Left lung (tissue), 4 donors: ENCODE measurements at regions not wholly inside any gene's neighbourhood (a gene's known extent, or its start where the extent isn't known, plus 50 kb on each side); places are given as distances from the start of the nearest gene placed in this dataset.
A peak's percentile ranks its signal among the peaks of the same experiment; 100 is the strongest.

Experiments
- ATAC-seq: fragments of 200-7000 bp; cut with Tn5 transposase; one replicate; pipeline ENCODE4 v1.9.1; 2020; ENCODE audit warnings: moderate library complexity
- DNase-seq, 4 donors: peaks; one replicate each; pipeline ENCODE4 v3.0.0-alpha.2; 2013 to 2020
- H3K27ac ChIP-seq, 2 donors: fragments of 200-600 bp; sonication (generic) in 1 of 2; one replicate each; pipeline versions ENCODE4 v1.5.0 to v1.8.0; 2020 to 2021
- H3K27me3 ChIP-seq, 2 donors: fragments of 200-600 bp; sonication (generic) in 1 of 2; one replicate each; pipeline versions ENCODE4 v1.5.0 to v1.8.0; 2020 to 2021
- H3K36me3 ChIP-seq, 2 donors: fragments of 200-600 bp; sonication (generic) in 1 of 2; one replicate each; pipeline versions ENCODE4 v1.5.0 to v1.8.0; 2020 to 2021
- H3K4me1 ChIP-seq, 2 donors: fragments of 200-600 bp; one replicate each; pipeline ENCODE4 v1.8.0; 2021
- H3K4me3 ChIP-seq, 2 donors: fragments of 200-600 bp; sonication (generic) in 1 of 2; one replicate each; pipeline versions ENCODE4 v1.5.0 to v1.8.0; 2020 to 2021; ENCODE audit warnings: mild to moderate bottlenecking in 1 of 2
- H3K9me3 ChIP-seq, 2 donors: fragments of 200-600 bp; sonication (generic) in 1 of 2; one replicate each; pipeline versions ENCODE4 v1.5.0 to v1.8.0; 2020 to 2021
- CTCF ChIP-seq, 2 donors: fragments of 200-600 bp; sonication (generic) in 1 of 2; IDR thresholded peaks; one replicate each; pipeline versions ENCODE4 v1.5.0 to v1.8.0; 2021; ENCODE audit warnings: antibody characterized with exemption in 2 of 2
- intact Hi-C, 2 donors: fragments of 100-400 bp; cut with DNase I; formaldehyde crosslinking; loops; one replicate each; pipeline versions ENCODE4 v1.11.2 to v1.14.2; 2022
- donor health status: DM: no; HTN: yes; CAD: no.
- donor health status: DM: no; HTN: no; CAD: no.

GRCh38 chr1:218679391-218679790, 334.3 kb downstream of the TGFB2 start:
- H3K36me3 ChIP-seq = no peaks in the 10 kb centered on the region
- no peaks in the 10 kb centered on the region for H3K4me1 ChIP-seq
- intact Hi-C loops = no loop called here
- H3K9me3 ChIP-seq = peaks cover 0 to 2% of the 10 kb centered on the region in 2 donors
- DNase-seq (no peak), ATAC-seq (no peak)
- no peak for TF ChIP-seq CTCF (IDR thresholded peaks at IDR 0.05)
- no peak overlapping the region for H3K4me3 ChIP-seq
- no peak overlapping the region for H3K27ac ChIP-seq
- no peaks in the 10 kb centered on the region for H3K27me3 ChIP-seq

DNA sequence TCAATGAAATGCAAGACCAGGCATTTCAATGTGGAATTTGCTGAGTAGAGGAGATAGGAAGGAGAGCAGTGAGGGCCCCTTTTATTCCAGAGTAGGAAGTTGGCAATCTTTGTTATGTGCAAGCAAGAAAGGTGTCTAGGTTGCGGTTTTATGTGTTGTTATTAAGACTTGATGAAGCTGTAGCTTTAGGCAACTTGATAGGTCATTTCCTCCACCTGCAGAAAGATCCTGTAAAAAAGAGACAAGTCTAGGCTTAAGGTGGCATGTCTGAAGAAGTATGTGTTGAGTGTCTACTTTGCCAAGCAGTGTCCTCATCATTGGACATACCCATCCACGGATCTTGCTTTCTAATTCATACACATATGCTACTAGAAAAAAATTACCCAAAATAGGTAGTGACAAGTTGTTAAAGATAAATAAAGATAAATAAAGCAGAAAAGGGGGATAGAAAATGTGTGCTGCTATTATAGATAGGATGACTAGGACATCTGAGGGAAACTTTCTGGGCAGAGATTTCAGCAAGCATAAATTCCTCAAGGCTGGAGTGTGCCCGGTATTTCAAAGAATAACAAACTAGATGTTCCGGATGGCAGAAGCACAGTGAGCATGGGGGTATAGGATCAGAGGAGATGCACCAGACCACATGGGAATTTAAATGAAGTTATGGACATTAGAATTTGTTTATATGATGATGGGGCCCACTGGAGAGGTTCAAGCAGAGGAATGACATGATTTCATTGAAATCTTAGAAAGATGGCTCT, 335.0 kb downstream of the TGFB2 start:
- no peak for ATAC-seq
- H3K4me1 ChIP-seq = no peaks in the 10 kb centered on the region
- H3K27me3 ChIP-seq = no peaks in the 10 kb centered on the region
- no peaks in the 10 kb centered on the region for H3K36me3 ChIP-seq
- DNase-seq = no peak
- intact Hi-C loops = no loop called here
- no peak overlapping the region for H3K4me3 ChIP-seq
- no peak for TF ChIP-seq CTCF (IDR thresholded peaks at IDR 0.05)
- H3K27ac ChIP-seq = no peak overlapping the region
- peaks cover 0 to 2% of the 10 kb centered on the region in 2 donors for H3K9me3 ChIP-seq

GRCh38 chr1:218683242-218683641, 338.1 kb downstream of the TGFB2 start:
- Histone ChIP-seq H3K36me3 (no peaks in the 10 kb centered on the region), H3K27me3 (no peaks in the 10 kb centered on the region), H3K27ac (no peak overlapping the region), H3K4me1 (no peaks in the 10 kb centered on the region), H3K9me3 (no peaks in the 10 kb centered on the region), H3K4me3 (no peak overlapping the region)
- intact Hi-C loops = no loop called here
- ATAC-seq = no peak
- no peak for DNase-seq
- no peak for TF ChIP-seq CTCF (IDR thresholded peaks at IDR 0.05)

DNA sequence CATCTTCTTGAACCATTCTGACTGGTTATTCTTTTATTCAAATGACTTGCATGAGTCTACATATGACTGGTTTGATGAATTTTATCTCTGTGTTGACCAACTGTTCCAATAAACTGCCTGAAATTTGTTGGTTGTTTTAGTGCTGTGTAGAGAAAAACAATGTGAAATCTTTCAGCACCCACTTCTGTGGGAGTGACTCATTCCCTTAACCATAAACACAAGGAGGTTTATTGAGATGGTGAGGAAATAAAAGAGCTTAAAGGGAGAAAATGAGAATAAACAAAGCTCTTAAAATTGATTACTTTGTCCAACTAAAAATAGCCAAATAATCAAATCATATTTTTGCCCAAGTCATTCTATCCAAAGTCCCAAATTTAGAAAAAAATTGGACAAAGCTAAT, 341.1 kb downstream of the TGFB2 start:
- intact Hi-C loops = no loop called here
- TF ChIP-seq CTCF (IDR thresholded peaks at IDR 0.05) = no peak
- H3K9me3 ChIP-seq = no peaks in the 10 kb centered on the region

GRCh38 chr1:218686761-218687160, 341.6 kb downstream of the TGFB2 start:
- intact Hi-C loops = no loop called here
- H3K9me3 ChIP-seq = no peaks in the 10 kb centered on the region
- H3K4me1 ChIP-seq = no peaks in the 10 kb centered on the region
- DNase-seq = no peak
- ATAC-seq = no peak
- no peak overlapping the region for H3K4me3 ChIP-seq
- no peaks in the 10 kb centered on the region for H3K36me3 ChIP-seq
- no peak overlapping the region for H3K27ac ChIP-seq
- no peaks in the 10 kb centered on the region for H3K27me3 ChIP-seq
- TF ChIP-seq CTCF (IDR thresholded peaks at IDR 0.05) = no peak

More for the DNA sequence above, 341.1 kb downstream of the TGFB2 start:
- Histone ChIP-seq H3K4me3 (no peak overlapping the region), H3K36me3 (no peaks in the 10 kb centered on the region), H3K27me3 (no peaks in the 10 kb centered on the region), H3K4me1 (no peaks in the 10 kb centered on the region), H3K27ac (no peak overlapping the region)
- DNase-seq (peak in 1 of 4 donors; percentile 63), ATAC-seq (peak; percentile 46)
